IMR-90 (cell line): ENCODE measurements at regions not wholly inside any gene's neighbourhood (a gene's known extent, or its start where the extent isn't known, plus 50 kb on each side); places are given as distances from the start of the nearest gene placed in this dataset.

Source experiments
- ATAC-seq: fragments of 200-7000 bp; cut with Tn5 transposase; 2 replicates; pipeline ENCODE4 v1.9.1; 2020; ENCODE audit warnings: low read depth, mild to moderate bottlenecking, moderate library complexity
- BruUV-seq: library from RNA; stranded (reverse); fragments of 400-500 nt; replicated peaks from 2 replicates; lab custom pipeline; 2021; lab: Mats Ljungman, UMichigan
- CTCF ChIA-PET: fragments of 300-600 bp; formaldehyde crosslinking; extraction: SDS; loops from one replicate; lab custom pipeline; 2021; ENCODE audit warnings: antibody characterized with exemption; lab: Yijun Ruan, JAX
- POLR2A ChIA-PET: fragments of 300-600 bp; sonication (Branson Sonifier 250); formaldehyde crosslinking; loops from one replicate; lab custom pipeline; 2022; ENCODE audit warnings: antibody characterized with exemption; ENCODE audit not compliant: unreplicated experiment; lab: Charles Lee
- DNase-seq: peaks from one replicate; pipeline ENCODE4 v3.0.0; 2013
- H2AFZ ChIP-seq: replicated peaks from 2 replicates; pipeline ENCODE3; 2013; ENCODE audit warnings: low read length, mild to moderate bottlenecking; ENCODE audit not compliant: poor library complexity
- H2AK5ac ChIP-seq: 2 replicates; pipeline ENCODE4 v1.6.1; 2013; ENCODE audit warnings: low read depth, low read length, inconsistent platforms
- H2AK9ac ChIP-seq: replicated peaks from 2 replicates; pipeline ENCODE3; 2013; ENCODE audit warnings: mild to moderate bottlenecking, low read depth, low read length, moderate library complexity; ENCODE audit not compliant: poor library complexity
- H2BK120ac ChIP-seq: 2 replicates; pipeline ENCODE4 v1.6.1; 2013; ENCODE audit warnings: low read depth, low read length, inconsistent platforms
- H2BK15ac ChIP-seq: 3 replicates; pipeline ENCODE4 v1.6.1; 2013; ENCODE audit warnings: low read depth, low read length, inconsistent platforms
- H2BK20ac ChIP-seq: 2 replicates; pipeline ENCODE4 v1.6.1; 2013; ENCODE audit warnings: low read depth, mild to moderate bottlenecking, inconsistent platforms, low read length, moderate library complexity
- H2BK5ac ChIP-seq: 2 replicates; pipeline ENCODE4 v1.6.1; 2013; ENCODE audit warnings: mild to moderate bottlenecking, low read depth, low read length, inconsistent platforms; ENCODE audit not compliant: poor library complexity, severe bottlenecking
- H3K14ac ChIP-seq: replicated peaks from 2 replicates; pipeline ENCODE4 v1.6.1; 2013; ENCODE audit warnings: low read depth, low read length, inconsistent platforms
- H3K18ac ChIP-seq: 2 replicates; pipeline ENCODE4 v1.6.1; 2013; ENCODE audit warnings: low read depth, low read length, control low read depth
- H3K23ac ChIP-seq: 2 replicates; pipeline ENCODE4 v1.6.1; 2013; ENCODE audit warnings: low read depth, low read length, inconsistent platforms
- H3K27ac ChIP-seq: 2 replicates; pipeline ENCODE4 v1.5.1; 2013; ENCODE audit warnings: mild to moderate bottlenecking, control low read depth, low read length; ENCODE audit not compliant: insufficient read depth
- H3K27me3 ChIP-seq: 2 replicates; pipeline ENCODE4 v1.6.1; 2013; ENCODE audit warnings: low read length; ENCODE audit not compliant: control insufficient read depth, insufficient read depth
- H3K36me3 ChIP-seq: 2 replicates; pipeline ENCODE4 v1.6.1; 2013; ENCODE audit warnings: low read length, mixed read lengths; ENCODE audit not compliant: control insufficient read depth, insufficient read depth
- H3K4ac ChIP-seq: 2 replicates; pipeline ENCODE4 v1.6.1; 2013; ENCODE audit warnings: low read depth, low read length, inconsistent platforms
- H3K4me1 ChIP-seq: 2 replicates; pipeline ENCODE4 v1.6.1; 2013; ENCODE audit warnings: low read length, mixed read lengths; ENCODE audit not compliant: control insufficient read depth, insufficient read depth
- H3K4me2 ChIP-seq: 2 replicates; pipeline ENCODE4 v1.6.1; 2013; ENCODE audit warnings: low read depth, mild to moderate bottlenecking, control low read depth, low read length, moderate library complexity
- H3K4me3 ChIP-seq: 2 replicates; pipeline ENCODE4 v1.5.1; 2013; ENCODE audit warnings: low read depth, mild to moderate bottlenecking, control low read depth, low read length, moderate library complexity; ENCODE audit not compliant: insufficient read depth
- H3K56ac ChIP-seq: 2 replicates; pipeline ENCODE4 v1.6.1; 2013; ENCODE audit warnings: low read length, inconsistent platforms; ENCODE audit not compliant: insufficient read depth; ENCODE audit errors: extremely low read depth
- H3K79me1 ChIP-seq, 2 experiments: 2 replicates each; pipeline ENCODE4 v1.6.1; 2013; ENCODE audit warnings: low read length in 2 of 2, inconsistent platforms in 1 of 2, low read depth in 1 of 2
- H3K9ac ChIP-seq: 2 replicates; pipeline ENCODE4 v1.6.1; 2013; ENCODE audit warnings: low read depth, low read length, control low read depth
- H3K9me1 ChIP-seq: 2 replicates; pipeline ENCODE4 v1.6.1; 2013; ENCODE audit warnings: low read length, inconsistent platforms; ENCODE audit not compliant: insufficient read depth
- H3K9me3 ChIP-seq: 2 replicates; pipeline ENCODE4 v1.6.1; 2013; ENCODE audit warnings: low read length; ENCODE audit not compliant: control insufficient read depth, insufficient read depth
- H4K20me1 ChIP-seq: 2 replicates; pipeline ENCODE4 v1.6.1; 2013; ENCODE audit warnings: low read length, inconsistent platforms; ENCODE audit not compliant: insufficient read depth
- H4K5ac ChIP-seq: 2 replicates; pipeline ENCODE4 v1.6.1; 2013; ENCODE audit warnings: mild to moderate bottlenecking, low read depth, low read length, control low read depth
- H4K8ac ChIP-seq, 2 experiments: 2 replicates each; pipeline ENCODE4 v1.6.1; 2013; ENCODE audit warnings: low read depth in 2 of 2, low read length in 2 of 2, control low read depth in 1 of 2, inconsistent platforms in 1 of 2
- H4K91ac ChIP-seq: 2 replicates; pipeline ENCODE4 v1.6.1; 2013; ENCODE audit warnings: low read depth, low read length, inconsistent platforms; ENCODE audit not compliant: insufficient read depth
- CEBPB ChIP-seq: IDR thresholded peaks from 2 replicates; pipeline ENCODE4 v1.6.1; 2012; ENCODE audit warnings: low read depth, low read length, improper control_type of control experiment
- CHD1 ChIP-seq: IDR thresholded peaks from 2 replicates; pipeline ENCODE4 v1.6.1; 2012; ENCODE audit warnings: low read depth, low read length, improper control_type of control experiment
- FOS ChIP-seq: fragments of 150-350 bp; IDR thresholded peaks from 2 replicates; pipeline ENCODE4 v1.6.1; 2016; ENCODE audit warnings: low read depth, low read length
- MAFK ChIP-seq: IDR thresholded peaks from 2 replicates; pipeline ENCODE4 v1.6.1; 2012; ENCODE audit warnings: low read depth, low read length, improper control_type of control experiment
- MAZ ChIP-seq: IDR thresholded peaks from 2 replicates; pipeline ENCODE4 v1.6.1; 2012; ENCODE audit warnings: low read depth, mild to moderate bottlenecking, low read length, improper control_type of control experiment, moderate library complexity, borderline replicate concordance
- MXI1 ChIP-seq: IDR thresholded peaks from 2 replicates; pipeline ENCODE4 v1.6.1; 2012; ENCODE audit warnings: low read depth, mild to moderate bottlenecking, low read length, moderate library complexity, borderline replicate concordance
- NFE2L2 ChIP-seq: fragments of 150-350 bp; IDR thresholded peaks from 2 replicates; pipeline ENCODE4 v1.6.1; 2016; ENCODE audit warnings: low read depth, mild to moderate bottlenecking, low read length
- POLR2A ChIP-seq: IDR thresholded peaks from 2 replicates; pipeline ENCODE4 v1.6.1; 2012; ENCODE audit warnings: mild to moderate bottlenecking, low read depth, low read length
- RAD21 ChIP-seq: IDR thresholded peaks from 2 replicates; pipeline ENCODE4 v1.6.1; 2012; ENCODE audit warnings: low read length, improper control_type of control experiment
- RFX5 ChIP-seq: IDR thresholded peaks from 2 replicates; pipeline ENCODE4 v1.8.0; 2012; ENCODE audit warnings: low read depth, mild to moderate bottlenecking, low read length, moderate library complexity
- SMC3 ChIP-seq: fragments of 150-350 bp; IDR thresholded peaks from 2 replicates; pipeline ENCODE4 v1.6.1; 2016; ENCODE audit warnings: low read depth, mild to moderate bottlenecking, antibody characterized with exemption, low read length, moderate library complexity
- USF2 ChIP-seq: fragments of 150-350 bp; IDR thresholded peaks from 2 replicates; pipeline ENCODE4 v1.6.1; 2017; ENCODE audit warnings: mild to moderate bottlenecking, antibody characterized with exemption, low read length, low read depth
- WGBS, 2 experiments: methylation state at CpG; one replicate each; pipeline versions ENCODE4 v1.1.5 to v1.1.7; 2013; ENCODE audit warnings: missing lambda C conversion rate in 2 of 2; ENCODE audit not compliant: insufficient read length in 1 of 2; ENCODE audit errors: extremely low coverage in 2 of 2; 5-methylcytosine and 5-hydroxymethylcytosine counted together
- dilution Hi-C: fragments of 300-500 bp; cut with HindIII; formaldehyde crosslinking; loops from one replicate; pipeline ENCODE4 v1.14.3; 2018; ENCODE audit warnings: low sequenced_read_pairs; ENCODE audit not compliant: unreplicated experiment
- in situ Hi-C: fragments of 300-500 bp; cut with MboI; formaldehyde crosslinking; loops from 3 replicates; pipeline ENCODE4 v1.14.3; 2019; ENCODE audit warnings: low sequenced_read_pairs, inconsistent platforms, mixed read lengths
- intact Hi-C: fragments of 100-400 bp; cut with micrococcal nuclease; formaldehyde crosslinking; loops from 2 replicates; pipeline ENCODE4 v1.10.0; 2022
- TF ChIP-seq, protein P1 (sequence below): fragments of 150-350 bp; IDR thresholded peaks from 2 replicates; pipeline ENCODE4 v1.6.1; 2016; ENCODE audit warnings: low read depth, mild to moderate bottlenecking, low read length, moderate library complexity, borderline replicate concordance
- TF ChIP-seq, protein P2 (sequence below): conservative IDR thresholded peaks from 2 replicates; pipeline ENCODE4 v1.5.1; 2012; ENCODE audit warnings: mild to moderate bottlenecking, low read depth, low read length, improper control_type of control experiment

- 65% methylated on average over 10 of the region's 22 CpGs; no CpG with 5 or more reads in 1 of the 2 experiments for WGBS, 2 experiments
- peaks cover 58% of the 10 kb centered on the region for H3K9me3 ChIP-seq
- dilution Hi-C loops, result no loop called here
- H2BK5ac ChIP-seq, result no peak overlapping the region
- H3K36me3 ChIP-seq, result no peaks in the 10 kb centered on the region
- H3K18ac ChIP-seq, result no peak overlapping the region
- no peak overlapping the region for H3K4me3 ChIP-seq
- H3K14ac ChIP-seq, result no peak overlapping the region
- H4K5ac ChIP-seq, result no peak overlapping the region
- H2AFZ ChIP-seq, result no peak overlapping the region
- H3K4me1 ChIP-seq, result no peaks in the 10 kb centered on the region
- H3K79me1 ChIP-seq, result no peaks in the 10 kb centered on the region
- no peak overlapping the region for H3K23ac ChIP-seq
- no peak overlapping the region for H4K8ac ChIP-seq
- TF ChIP-seq SMC3 (no peak), NFE2L2 (no peak), RFX5 (no peak), USF2 (no peak), MXI1 (no peak), FOS (no peak), RAD21 (no peak), MAZ (no peak), POLR2A (no peak), CEBPB (no peak), MAFK (no peak), CHD1 (no peak)
- TF ChIP-seq, protein P1, sequence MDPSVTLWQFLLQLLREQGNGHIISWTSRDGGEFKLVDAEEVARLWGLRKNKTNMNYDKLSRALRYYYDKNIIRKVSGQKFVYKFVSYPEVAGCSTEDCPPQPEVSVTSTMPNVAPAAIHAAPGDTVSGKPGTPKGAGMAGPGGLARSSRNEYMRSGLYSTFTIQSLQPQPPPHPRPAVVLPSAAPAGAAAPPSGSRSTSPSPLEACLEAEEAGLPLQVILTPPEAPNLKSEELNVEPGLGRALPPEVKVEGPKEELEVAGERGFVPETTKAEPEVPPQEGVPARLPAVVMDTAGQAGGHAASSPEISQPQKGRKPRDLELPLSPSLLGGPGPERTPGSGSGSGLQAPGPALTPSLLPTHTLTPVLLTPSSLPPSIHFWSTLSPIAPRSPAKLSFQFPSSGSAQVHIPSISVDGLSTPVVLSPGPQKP, result no peak
- TF ChIP-seq, protein P2, sequence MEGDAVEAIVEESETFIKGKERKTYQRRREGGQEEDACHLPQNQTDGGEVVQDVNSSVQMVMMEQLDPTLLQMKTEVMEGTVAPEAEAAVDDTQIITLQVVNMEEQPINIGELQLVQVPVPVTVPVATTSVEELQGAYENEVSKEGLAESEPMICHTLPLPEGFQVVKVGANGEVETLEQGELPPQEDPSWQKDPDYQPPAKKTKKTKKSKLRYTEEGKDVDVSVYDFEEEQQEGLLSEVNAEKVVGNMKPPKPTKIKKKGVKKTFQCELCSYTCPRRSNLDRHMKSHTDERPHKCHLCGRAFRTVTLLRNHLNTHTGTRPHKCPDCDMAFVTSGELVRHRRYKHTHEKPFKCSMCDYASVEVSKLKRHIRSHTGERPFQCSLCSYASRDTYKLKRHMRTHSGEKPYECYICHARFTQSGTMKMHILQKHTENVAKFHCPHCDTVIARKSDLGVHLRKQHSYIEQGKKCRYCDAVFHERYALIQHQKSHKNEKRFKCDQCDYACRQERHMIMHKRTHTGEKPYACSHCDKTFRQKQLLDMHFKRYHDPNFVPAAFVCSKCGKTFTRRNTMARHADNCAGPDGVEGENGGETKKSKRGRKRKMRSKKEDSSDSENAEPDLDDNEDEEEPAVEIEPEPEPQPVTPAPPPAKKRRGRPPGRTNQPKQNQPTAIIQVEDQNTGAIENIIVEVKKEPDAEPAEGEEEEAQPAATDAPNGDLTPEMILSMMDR, result no peak
- H3K27me3 ChIP-seq, result no peaks in the 10 kb centered on the region
- no peaks in the 10 kb centered on the region for H4K20me1 ChIP-seq
- H2BK15ac ChIP-seq, result no peak overlapping the region
- no peak overlapping the region for H3K9ac ChIP-seq
- DNase-seq (no peak), ATAC-seq (no peak)
- no peaks in the 10 kb centered on the region for H3K9me1 ChIP-seq
- ChIA-PET POLR2A (no interaction called here), CTCF (no interaction called here)
- intact Hi-C loops, result no loop called here
- H3K56ac ChIP-seq, result no peak overlapping the region
- no peak overlapping the region for H3K27ac ChIP-seq
- no peak overlapping the region for H2BK120ac ChIP-seq
- H2BK20ac ChIP-seq, result no peak overlapping the region
- BruUV-seq, result no TSS peak
- in situ Hi-C loops, result no loop called here
- H2AK5ac ChIP-seq, result no peak overlapping the region
- no peak overlapping the region for H2AK9ac ChIP-seq
- H3K4ac ChIP-seq, result no peak overlapping the region
- no peak overlapping the region for H3K4me2 ChIP-seq
- H4K91ac ChIP-seq, result no peak overlapping the region
These were observed 167.0 kb upstream of the B3GAT1 start for GRCh38 chr11:134578807-134579723.
